Activated CD4-positive, alpha-beta T cell treated with anti-CD3 and anti-CD28 coated beads, Interleukin-2, amount 10 ng/mL, durations not matched to agents 24 days and 14 days (primary cell): ENCODE measurements at regions not wholly inside any gene's neighbourhood (a gene's known extent, or its start where the extent isn't known, plus 50 kb on each side); places are given as distances from the start of the nearest gene placed in this dataset.

Experiments used
- DNase-seq: peaks from one replicate; pipeline ENCODE4 v3.0.0; 2022
- H3K27ac Mint-ChIP-seq: one replicate; pipeline ENCODE4 v1.8.0; 2022; ENCODE audit warnings: mild to moderate bottlenecking, mixed read lengths
- H3K27me3 Mint-ChIP-seq: one replicate; pipeline ENCODE4 v1.8.0; 2022; ENCODE audit warnings: mixed read lengths
- H3K36me3 Mint-ChIP-seq: one replicate; pipeline ENCODE4 v1.8.0; 2022; ENCODE audit warnings: low read depth, mild to moderate bottlenecking, mixed read lengths
- H3K4me1 Mint-ChIP-seq: one replicate; pipeline ENCODE4 v1.8.0; 2021; ENCODE audit warnings: mixed read lengths
- H3K4me3 Mint-ChIP-seq: one replicate; pipeline ENCODE4 v1.8.0; 2022; ENCODE audit warnings: mild to moderate bottlenecking, moderate library complexity, mixed read lengths
- H3K9me3 Mint-ChIP-seq: one replicate; pipeline ENCODE4 v1.8.0; 2021; ENCODE audit warnings: mixed read lengths
- intact Hi-C: fragments of 100-400 bp; cut with micrococcal nuclease; formaldehyde crosslinking; loops from one replicate; pipeline ENCODE4 v1.15.1; 2023

GRCh38 chr9:78767490-78767889, 470.6 kb downstream of the PSAT1 start:
- DNase-seq, result no peak
- Mint-ChIP-seq H3K36me3 (no peaks in the 10 kb centered on the region), H3K4me1 (no peaks in the 10 kb centered on the region), H3K4me3 (no peak overlapping the region), H3K27ac (no peak overlapping the region), H3K27me3 (no peaks in the 10 kb centered on the region), H3K9me3 (no peaks in the 10 kb centered on the region)
- intact Hi-C loops, result no loop called here

GRCh38 chr9:78769690-78770089, 472.8 kb downstream of the PSAT1 start:
- intact Hi-C loops, result no loop called here
- Mint-ChIP-seq H3K4me3 (no peak overlapping the region), H3K4me1 (no peaks in the 10 kb centered on the region), H3K27me3 (no peaks in the 10 kb centered on the region), H3K9me3 (no peaks in the 10 kb centered on the region), H3K27ac (no peak overlapping the region), H3K36me3 (no peaks in the 10 kb centered on the region)
- DNase-seq, result no peak

- no peak overlapping the region for H3K4me3 Mint-ChIP-seq
- DNase-seq, result no peak
- no peaks in the 10 kb centered on the region for H3K9me3 Mint-ChIP-seq
- no peak overlapping the region for H3K27ac Mint-ChIP-seq
- intact Hi-C loops, result no loop called here
- no peaks in the 10 kb centered on the region for H3K27me3 Mint-ChIP-seq
- H3K4me1 Mint-ChIP-seq, result no peaks in the 10 kb centered on the region
- no peaks in the 10 kb centered on the region for H3K36me3 Mint-ChIP-seq
Measured at GRCh38 chr9:78775211-78775610, 478.3 kb downstream of the PSAT1 start.

GRCh38 chr9:78775696-78776295, 478.9 kb downstream of the PSAT1 start:
- no peaks in the 10 kb centered on the region for H3K36me3 Mint-ChIP-seq
- H3K9me3 Mint-ChIP-seq, result no peaks in the 10 kb centered on the region
- DNase-seq, result no peak
- no peaks in the 10 kb centered on the region for H3K4me1 Mint-ChIP-seq
- intact Hi-C loops, result no loop called here
- no peaks in the 10 kb centered on the region for H3K27me3 Mint-ChIP-seq
- no peak overlapping the region for H3K4me3 Mint-ChIP-seq
- H3K27ac Mint-ChIP-seq, result no peak overlapping the region

GRCh38 chr9:78777747-78778146, 480.8 kb downstream of the PSAT1 start:
- intact Hi-C loops, result no loop called here
- no peak overlapping the region for H3K27ac Mint-ChIP-seq
- no peaks in the 10 kb centered on the region for H3K27me3 Mint-ChIP-seq
- no peaks in the 10 kb centered on the region for H3K9me3 Mint-ChIP-seq
- DNase-seq, result no peak
- no peaks in the 10 kb centered on the region for H3K36me3 Mint-ChIP-seq
- H3K4me3 Mint-ChIP-seq, result no peak overlapping the region
- no peaks in the 10 kb centered on the region for H3K4me1 Mint-ChIP-seq

- H3K36me3 Mint-ChIP-seq, result no peaks in the 10 kb centered on the region
- H3K9me3 Mint-ChIP-seq, result no peaks in the 10 kb centered on the region
- no peaks in the 10 kb centered on the region for H3K27me3 Mint-ChIP-seq
Measured at GRCh38 chr9:78778318-78778717, 481.4 kb downstream of the PSAT1 start.

GRCh38 chr9:78778861-78779374, 482.0 kb downstream of the PSAT1 start:
- Mint-ChIP-seq H3K27me3 (no peaks in the 10 kb centered on the region), H3K4me1 (no peaks in the 10 kb centered on the region), H3K27ac (no peak overlapping the region), H3K9me3 (no peaks in the 10 kb centered on the region), H3K36me3 (no peaks in the 10 kb centered on the region), H3K4me3 (no peak overlapping the region)
- DNase-seq, result no peak
- intact Hi-C loops, result no loop called here

More at GRCh38 chr9:78778318-78778717, 481.4 kb downstream of the PSAT1 start:
- intact Hi-C loops, result no loop called here
- Mint-ChIP-seq H3K4me3 (no peak overlapping the region), H3K4me1 (no peaks in the 10 kb centered on the region), H3K27ac (no peak overlapping the region)
- DNase-seq, result no peak

- Mint-ChIP-seq H3K4me3 (no peak overlapping the region), H3K4me1 (no peaks in the 10 kb centered on the region), H3K27me3 (no peaks in the 10 kb centered on the region), H3K27ac (no peak overlapping the region), H3K9me3 (no peaks in the 10 kb centered on the region), H3K36me3 (no peaks in the 10 kb centered on the region)
- DNase-seq, result no peak
- intact Hi-C loops, result no loop called here
Measured at GRCh38 chr9:78781681-78782080, 484.8 kb downstream of the PSAT1 start.

GRCh38 chr9:78782234-78782633, 485.3 kb downstream of the PSAT1 start:
- no peak for DNase-seq
- no peaks in the 10 kb centered on the region for H3K4me1 Mint-ChIP-seq
- H3K36me3 Mint-ChIP-seq, result no peaks in the 10 kb centered on the region
- intact Hi-C loops, result no loop called here
- no peak overlapping the region for H3K4me3 Mint-ChIP-seq
- H3K9me3 Mint-ChIP-seq, result no peaks in the 10 kb centered on the region
- H3K27me3 Mint-ChIP-seq, result no peaks in the 10 kb centered on the region
- H3K27ac Mint-ChIP-seq, result no peak overlapping the region

- H3K36me3 Mint-ChIP-seq, result no peaks in the 10 kb centered on the region
Measured at GRCh38 chr9:78782858-78783257, 485.9 kb downstream of the PSAT1 start.

GRCh38 chr9:78783743-78784142, 486.8 kb downstream of the PSAT1 start:
- no peak for DNase-seq
- intact Hi-C loops, result no loop called here
- no peaks in the 10 kb centered on the region for H3K36me3 Mint-ChIP-seq
- H3K4me3 Mint-ChIP-seq, result no peak overlapping the region
- H3K4me1 Mint-ChIP-seq, result no peaks in the 10 kb centered on the region
- no peak overlapping the region for H3K27ac Mint-ChIP-seq
- H3K27me3 Mint-ChIP-seq, result no peaks in the 10 kb centered on the region
- H3K9me3 Mint-ChIP-seq, result no peaks in the 10 kb centered on the region

More at GRCh38 chr9:78782858-78783257, 485.9 kb downstream of the PSAT1 start:
- H3K9me3 Mint-ChIP-seq, result no peaks in the 10 kb centered on the region
- intact Hi-C loops, result no loop called here
- no peak for DNase-seq
- H3K27ac Mint-ChIP-seq, result no peak overlapping the region
- H3K4me3 Mint-ChIP-seq, result no peak overlapping the region
- H3K4me1 Mint-ChIP-seq, result no peaks in the 10 kb centered on the region
- no peaks in the 10 kb centered on the region for H3K27me3 Mint-ChIP-seq

GRCh38 chr9:78786794-78787193, 489.9 kb downstream of the PSAT1 start:
- H3K36me3 Mint-ChIP-seq, result no peaks in the 10 kb centered on the region
- no peak overlapping the region for H3K27ac Mint-ChIP-seq
- no peak overlapping the region for H3K4me3 Mint-ChIP-seq
- H3K9me3 Mint-ChIP-seq, result no peaks in the 10 kb centered on the region
- intact Hi-C loops, result no loop called here
- DNase-seq, result no peak
- H3K4me1 Mint-ChIP-seq, result no peaks in the 10 kb centered on the region
- no peaks in the 10 kb centered on the region for H3K27me3 Mint-ChIP-seq

GRCh38 chr9:78788101-78788500, 491.2 kb downstream of the PSAT1 start:
- Mint-ChIP-seq H3K36me3 (no peaks in the 10 kb centered on the region), H3K27me3 (no peaks in the 10 kb centered on the region), H3K27ac (no peak overlapping the region), H3K4me1 (no peaks in the 10 kb centered on the region), H3K9me3 (no peaks in the 10 kb centered on the region), H3K4me3 (no peak overlapping the region)
- no peak for DNase-seq
- intact Hi-C loops, result no loop called here

- Mint-ChIP-seq H3K4me3 (no peak overlapping the region), H3K27ac (no peak overlapping the region), H3K36me3 (no peaks in the 10 kb centered on the region), H3K9me3 (no peaks in the 10 kb centered on the region), H3K4me1 (no peaks in the 10 kb centered on the region), H3K27me3 (no peaks in the 10 kb centered on the region)
- DNase-seq, result no peak
- intact Hi-C loops, result no loop called here
Measured at GRCh38 chr9:78791779-78792178, 494.9 kb downstream of the PSAT1 start.

- Mint-ChIP-seq H3K4me1 (no peaks in the 10 kb centered on the region), H3K4me3 (no peak overlapping the region), H3K27ac (no peak overlapping the region), H3K36me3 (no peaks in the 10 kb centered on the region), H3K27me3 (no peaks in the 10 kb centered on the region), H3K9me3 (no peaks in the 10 kb centered on the region)
- intact Hi-C loops, result no loop called here
- no peak for DNase-seq
Measured at GRCh38 chr9:78792745-78793144, 495.8 kb downstream of the PSAT1 start.
